ENCODE measurements at regions not wholly inside any gene's neighbourhood (a gene's known extent, or its start where the extent isn't known, plus 50 kb on each side); places are given as distances from the start of the nearest gene placed in this dataset.
A peak's percentile ranks its signal among the peaks of the same experiment; 100 is the strongest.

DNA sequence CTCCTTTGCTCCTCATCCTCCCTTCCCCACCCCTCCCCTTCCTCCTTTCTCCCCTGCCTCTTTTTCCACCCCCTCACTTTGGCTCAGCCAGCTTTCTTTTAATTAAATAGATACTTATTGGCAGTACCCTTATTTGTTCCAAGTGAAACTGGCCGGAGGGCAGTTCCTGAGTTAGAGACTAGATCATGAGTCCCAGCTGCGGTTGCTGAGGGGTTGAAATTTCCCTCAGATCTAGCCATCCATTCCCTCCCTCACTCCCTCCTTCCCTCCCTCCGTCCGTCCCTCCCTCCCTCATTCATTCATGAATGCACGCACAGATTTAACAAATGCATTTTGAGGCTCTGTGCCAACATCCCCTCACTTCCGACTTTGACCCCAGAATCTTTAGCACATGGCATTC, 519.2 kb upstream of the EEF2KMT start:
- H3K27ac ChIP-seq (ENCODE audit: low read length): no peak overlapping the region
- ChIA-PET CTCF (no interaction called here), POLR2A (ENCODE audit: unreplicated experiment) (no interaction called here)
- no peak overlapping the region for H3K9ac ChIP-seq (ENCODE audit: low read length)
- no peaks in the 10 kb centered on the region for H3K79me2 ChIP-seq (ENCODE audit: low read length)
- no peak for ATAC-seq
- no peak overlapping the region for H3K4me3 ChIP-seq (ENCODE audit: low read length)
- BruUV-seq (replicated peaks): no TSS peak
- DNase-seq: no peak
- no peaks in the 10 kb centered on the region for H3K9me2 ChIP-seq (replicated peaks; ENCODE audit: low read length)
- H3K4me1 ChIP-seq (ENCODE audit: insufficient read depth, low read length): no peaks in the 10 kb centered on the region
- H3F3A ChIP-seq (ENCODE audit: low read length, unreplicated experiment): no peaks in the 10 kb centered on the region
- TF ChIP-seq, protein P1, sequence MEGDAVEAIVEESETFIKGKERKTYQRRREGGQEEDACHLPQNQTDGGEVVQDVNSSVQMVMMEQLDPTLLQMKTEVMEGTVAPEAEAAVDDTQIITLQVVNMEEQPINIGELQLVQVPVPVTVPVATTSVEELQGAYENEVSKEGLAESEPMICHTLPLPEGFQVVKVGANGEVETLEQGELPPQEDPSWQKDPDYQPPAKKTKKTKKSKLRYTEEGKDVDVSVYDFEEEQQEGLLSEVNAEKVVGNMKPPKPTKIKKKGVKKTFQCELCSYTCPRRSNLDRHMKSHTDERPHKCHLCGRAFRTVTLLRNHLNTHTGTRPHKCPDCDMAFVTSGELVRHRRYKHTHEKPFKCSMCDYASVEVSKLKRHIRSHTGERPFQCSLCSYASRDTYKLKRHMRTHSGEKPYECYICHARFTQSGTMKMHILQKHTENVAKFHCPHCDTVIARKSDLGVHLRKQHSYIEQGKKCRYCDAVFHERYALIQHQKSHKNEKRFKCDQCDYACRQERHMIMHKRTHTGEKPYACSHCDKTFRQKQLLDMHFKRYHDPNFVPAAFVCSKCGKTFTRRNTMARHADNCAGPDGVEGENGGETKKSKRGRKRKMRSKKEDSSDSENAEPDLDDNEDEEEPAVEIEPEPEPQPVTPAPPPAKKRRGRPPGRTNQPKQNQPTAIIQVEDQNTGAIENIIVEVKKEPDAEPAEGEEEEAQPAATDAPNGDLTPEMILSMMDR (conservative IDR thresholded peaks at IDR 0.05; ENCODE audit: low read depth, low read length): no peak
- TF ChIP-seq EZH2 (IDR thresholded peaks at IDR 0.05; ENCODE audit: low read length, unreplicated experiment) (no peak), EZH2phosphoT487 (IDR thresholded peaks at IDR 0.05; ENCODE audit: borderline replicate concordance, low read length) (no peak)
- H2AFZ ChIP-seq (ENCODE audit: low read length): no peak overlapping the region
- no peak overlapping the region for H3K4me2 ChIP-seq (ENCODE audit: low read length)
- intact Hi-C loops (cut with micrococcal nuclease): no loop called here
- no peaks in the 10 kb centered on the region for H3K9me3 ChIP-seq (ENCODE audit: low read length)
- no peaks in the 10 kb centered on the region for H4K20me1 ChIP-seq (ENCODE audit: low read length)
- H3K27me3 ChIP-seq (ENCODE audit: low read length): no peaks in the 10 kb centered on the region
- no peaks in the 10 kb centered on the region for H3K36me3 ChIP-seq (ENCODE audit: low read depth, low read length)

DNA sequence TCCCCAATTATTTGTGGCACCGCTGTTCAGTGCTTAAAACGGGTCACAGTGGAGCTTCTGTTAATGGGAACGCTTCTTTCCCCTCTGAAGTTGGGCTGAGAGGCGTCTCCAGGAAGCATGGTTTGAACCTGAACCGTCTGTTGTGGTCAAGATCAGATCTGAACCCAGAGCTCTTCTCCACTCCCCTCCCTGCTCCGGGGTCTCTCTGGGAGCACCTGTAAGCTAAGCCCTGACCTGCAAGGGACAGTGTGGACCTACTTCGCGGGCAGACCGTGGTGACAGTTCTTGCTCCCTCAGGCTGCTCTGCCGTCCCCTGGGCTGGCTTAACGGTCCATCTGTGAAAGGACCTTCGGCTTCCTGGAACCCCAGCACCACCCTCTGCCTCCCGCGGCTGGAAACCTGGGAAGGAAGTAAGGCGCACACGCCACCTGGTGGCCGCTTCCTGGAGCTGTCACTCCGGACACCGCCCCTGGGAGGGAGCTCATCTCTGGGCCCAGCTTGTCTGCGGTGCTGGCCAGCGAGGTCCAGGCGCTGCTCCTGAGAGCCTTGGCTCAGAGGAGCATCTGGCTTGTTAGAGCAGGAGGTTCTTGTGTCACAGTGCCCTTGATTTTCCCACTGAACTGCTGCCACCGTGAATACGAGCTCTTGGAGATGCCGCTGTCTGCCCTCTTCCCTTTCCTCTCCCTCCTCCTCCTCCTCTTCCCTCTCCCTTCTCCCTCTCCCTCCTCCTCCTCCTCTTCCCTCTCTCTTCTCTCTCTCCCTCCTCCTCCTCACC, 518.5 kb upstream of the EEF2KMT start:
- no peak overlapping the region for H3K27ac ChIP-seq (ENCODE audit: low read length)
- TF ChIP-seq EZH2phosphoT487 (IDR thresholded peaks at IDR 0.05; ENCODE audit: borderline replicate concordance, low read length): no peak
- no peak for TF ChIP-seq EZH2 (IDR thresholded peaks at IDR 0.05; ENCODE audit: low read length, unreplicated experiment)
- TF ChIP-seq, protein P1 (conservative IDR thresholded peaks at IDR 0.05; ENCODE audit: low read depth, low read length): peak; percentile 54

DNA sequence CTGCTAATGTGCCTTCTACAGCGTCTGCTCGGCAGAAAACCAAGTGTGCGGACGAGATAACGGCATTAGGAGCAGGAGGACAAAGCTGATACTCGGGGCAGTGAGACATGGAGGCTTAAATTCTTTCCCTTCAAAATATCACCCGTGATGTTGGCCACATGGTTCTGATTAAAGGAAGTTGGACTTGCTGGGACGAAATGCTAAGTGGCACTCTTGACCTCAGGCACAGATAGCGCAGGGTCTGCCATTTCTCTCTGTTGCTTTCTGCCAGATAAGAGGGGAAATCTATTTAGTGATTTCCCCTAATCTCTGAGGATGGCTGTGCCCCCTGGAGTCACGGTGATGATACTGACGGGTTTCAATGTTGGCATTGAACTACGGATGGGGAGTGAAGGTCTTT, 509.6 kb upstream of the EEF2KMT start:
- intact Hi-C loops (cut with micrococcal nuclease): no loop called here
- ChIA-PET CTCF (no interaction called here), POLR2A (ENCODE audit: unreplicated experiment) (no interaction called here)
- no TSS peak for BruUV-seq (replicated peaks)
- TF ChIP-seq, protein P1 (conservative IDR thresholded peaks at IDR 0.05; ENCODE audit: low read depth, low read length): no peak
- TF ChIP-seq EZH2 (IDR thresholded peaks at IDR 0.05; ENCODE audit: low read length, unreplicated experiment): no peak
- TF ChIP-seq EZH2phosphoT487 (IDR thresholded peaks at IDR 0.05; ENCODE audit: borderline replicate concordance, low read length): no peak
- Histone ChIP-seq H3K27ac (ENCODE audit: low read length) (no peak overlapping the region), H3K4me3 (ENCODE audit: low read length) (no peak overlapping the region), H3K9me3 (ENCODE audit: low read length) (no peaks in the 10 kb centered on the region), H3K9ac (ENCODE audit: low read length) (no peak overlapping the region), H2AFZ (ENCODE audit: low read length) (no peak overlapping the region), H3K4me2 (ENCODE audit: low read length) (no peak overlapping the region), H3K36me3 (ENCODE audit: low read depth, low read length) (no peaks in the 10 kb centered on the region), H3K9me2 (replicated peaks; ENCODE audit: low read length) (no peaks in the 10 kb centered on the region), H3K27me3 (ENCODE audit: low read length) (no peaks in the 10 kb centered on the region), H3F3A (ENCODE audit: low read length, unreplicated experiment) (no peaks in the 10 kb centered on the region), H3K79me2 (ENCODE audit: low read length) (no peaks in the 10 kb centered on the region), H3K4me1 (ENCODE audit: insufficient read depth, low read length) (no peaks in the 10 kb centered on the region), H4K20me1 (ENCODE audit: low read length) (no peaks in the 10 kb centered on the region)
- DNase-seq (no peak), ATAC-seq (no peak)

More for the DNA sequence above, 518.5 kb upstream of the EEF2KMT start:
- BruUV-seq (replicated peaks): no TSS peak
- Histone ChIP-seq H3K36me3 (ENCODE audit: low read depth, low read length) (no peaks in the 10 kb centered on the region), H3K4me2 (ENCODE audit: low read length) (no peak overlapping the region), H3F3A (ENCODE audit: low read length, unreplicated experiment) (no peaks in the 10 kb centered on the region), H3K4me1 (ENCODE audit: insufficient read depth, low read length) (no peaks in the 10 kb centered on the region), H3K4me3 (ENCODE audit: low read length) (no peak overlapping the region), H3K9me3 (ENCODE audit: low read length) (no peaks in the 10 kb centered on the region), H4K20me1 (ENCODE audit: low read length) (no peaks in the 10 kb centered on the region), H2AFZ (ENCODE audit: low read length) (no peak overlapping the region), H3K9ac (ENCODE audit: low read length) (no peak overlapping the region), H3K27me3 (ENCODE audit: low read length) (no peaks in the 10 kb centered on the region), H3K9me2 (replicated peaks; ENCODE audit: low read length) (no peaks in the 10 kb centered on the region), H3K79me2 (ENCODE audit: low read length) (no peaks in the 10 kb centered on the region)
- ChIA-PET POLR2A (ENCODE audit: unreplicated experiment) (no interaction called here), CTCF (no interaction called here)
- ATAC-seq (no peak), DNase-seq (peak; percentile 23)
- intact Hi-C loops (cut with micrococcal nuclease): no loop called here
